ENCODE measurements at regions not wholly inside any gene's neighbourhood (a gene's known extent, or its start where the extent isn't known, plus 50 kb on each side); places are given as distances from the start of the nearest gene placed in this dataset.
A peak's percentile ranks its signal among the peaks of the same experiment; 100 is the strongest.
"Not testable (repeated sequence)": the region's sequence is repeated elsewhere in the genome, so short reads cannot be mapped to it uniquely, and the experiment has no call there.

GRCh38 chr12:63406781-63407180, 255.8 kb upstream of the AVPR1A start:
- peak; percentile 46 to 75 for DNase-seq

GRCh38 chr12:63404611-63405010, 253.6 kb upstream of the AVPR1A start:
- no peak for DNase-seq

GRCh38 chr12:63403256-63403655, 252.3 kb upstream of the AVPR1A start:
- DNase-seq: no peak

- DNase-seq: no peak
Observed at GRCh38 chr12:63400718-63401117, 249.7 kb upstream of the AVPR1A start.

GRCh38 chr12:63400318-63400717, 249.3 kb upstream of the AVPR1A start:
- DNase-seq: no peak

GRCh38 chr12:63397807-63398206, 246.8 kb upstream of the AVPR1A start:
- no peak for DNase-seq

GRCh38 chr12:63396135-63396534, 245.1 kb upstream of the AVPR1A start:
- no peak for DNase-seq

- no peak for DNase-seq
Observed at GRCh38 chr12:63394983-63395382, 244.0 kb upstream of the AVPR1A start.

GRCh38 chr12:63394349-63394748, 243.3 kb upstream of the AVPR1A start:
- DNase-seq: no peak

- DNase-seq: no peak
Observed at GRCh38 chr12:63389211-63389610, 238.2 kb upstream of the AVPR1A start.

GRCh38 chr12:63387771-63388170, 236.8 kb upstream of the AVPR1A start:
- no peak for DNase-seq

- no peak for DNase-seq
Observed at GRCh38 chr12:63382930-63383329, 231.9 kb upstream of the AVPR1A start.

GRCh38 chr12:63362791-63363190, 211.8 kb upstream of the AVPR1A start:
- no peak for DNase-seq

GRCh38 chr12:63362166-63362565, 211.2 kb upstream of the AVPR1A start:
- DNase-seq: no peak

GRCh38 chr12:63354969-63355368, 204.0 kb upstream of the AVPR1A start:
- DNase-seq: no peak

GRCh38 chr12:63353559-63353958, 202.6 kb upstream of the AVPR1A start:
- no peak for DNase-seq

GRCh38 chr12:63351370-63351769, 200.4 kb upstream of the AVPR1A start:
- DNase-seq: no peak

- no peak for DNase-seq
Observed at GRCh38 chr12:63348556-63348955, 197.6 kb upstream of the AVPR1A start.

- not testable (repeated sequence) for DNase-seq
Observed at GRCh38 chr12:63337158-63337557, 186.2 kb upstream of the AVPR1A start.

- DNase-seq: no peak
Observed at GRCh38 chr12:63326260-63326659, 175.3 kb upstream of the AVPR1A start.

- DNase-seq: no peak
Observed at GRCh38 chr12:63325757-63326156, 174.8 kb upstream of the AVPR1A start.

GRCh38 chr12:63323942-63324341, 172.9 kb upstream of the AVPR1A start:
- no peak for DNase-seq

GRCh38 chr12:63321373-63321772, 170.4 kb upstream of the AVPR1A start:
- DNase-seq: no peak

- peak in 1 of 2 donors; percentile 6 for DNase-seq
Observed at GRCh38 chr12:63319936-63320633, 169.1 kb upstream of the AVPR1A start.

GRCh38 chr12:63319386-63319785, 168.4 kb upstream of the AVPR1A start:
- peak in 1 of 2 donors; percentile 58 for DNase-seq
